CD4-positive, alpha-beta T cell treated with Interleukin-4 for 1 hour (primary cell): ENCODE measurements at regions not wholly inside any gene's neighbourhood (a gene's known extent, or its start where the extent isn't known, plus 50 kb on each side); places are given as distances from the start of the nearest gene placed in this dataset.
A peak's percentile ranks its signal among the peaks of the same experiment; 100 is the strongest.
"Not testable (repeated sequence)": the region's sequence is repeated elsewhere in the genome, so short reads cannot be mapped to it uniquely, and the experiment has no call there.

Source experiments
- DNase-seq, 2 donors: peaks; one replicate each; pipeline ENCODE4 v3.0.0-alpha.2; 2020 to 2022

DNA sequence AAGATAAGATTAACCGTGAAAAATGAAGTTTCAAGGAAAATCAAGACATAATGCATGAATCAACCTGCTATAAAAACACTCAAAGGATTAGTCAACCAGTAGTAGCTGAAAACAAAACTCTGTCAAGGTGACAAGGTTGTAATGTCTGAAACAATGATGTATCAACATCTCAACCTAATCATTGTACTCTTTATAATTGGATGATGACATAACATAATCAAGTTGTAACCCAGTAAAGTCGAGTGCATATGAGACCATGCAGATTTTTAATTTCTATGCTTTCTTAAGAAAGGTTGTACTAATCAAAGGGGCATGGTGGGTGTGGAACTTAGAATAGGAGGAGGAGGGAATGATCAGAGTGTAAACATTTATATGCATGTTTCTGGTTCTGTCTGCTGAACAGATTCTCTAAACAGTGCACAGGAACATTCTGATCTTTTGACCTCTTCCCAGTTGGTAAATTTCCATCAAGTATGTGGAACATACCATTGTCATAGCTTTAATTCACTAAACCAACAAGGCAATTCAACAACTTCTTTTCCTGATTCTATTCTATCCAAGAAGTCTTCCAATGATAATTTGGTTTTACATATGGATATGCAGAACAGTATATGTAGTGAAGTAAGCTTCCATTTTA lies 253.7 kb downstream of the TTC6 start:
- no peak for DNase-seq

- no peak for DNase-seq
Observed at GRCh38 chr14:37851054-37851453, 255.6 kb downstream of the TTC6 start.

DNA sequence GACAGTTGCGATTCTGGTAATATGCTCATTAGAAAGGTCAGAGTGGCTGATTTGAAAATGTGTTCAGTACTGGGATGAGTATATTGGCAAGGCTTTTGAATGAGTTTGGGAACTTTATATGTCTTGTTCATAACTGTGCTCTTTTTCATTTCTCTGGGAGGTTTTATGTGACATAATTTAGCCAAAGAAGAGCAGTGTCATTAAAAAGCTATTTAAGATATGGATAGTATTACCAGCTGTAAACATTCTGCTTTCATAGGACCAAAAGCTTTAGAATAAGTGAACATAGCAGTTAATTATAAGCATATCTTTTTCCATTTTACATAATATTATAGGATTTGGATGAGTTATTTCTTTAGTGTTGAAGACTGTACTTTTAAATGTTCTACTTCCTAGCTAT lies 260.4 kb downstream of the TTC6 start:
- no peak for DNase-seq

DNA sequence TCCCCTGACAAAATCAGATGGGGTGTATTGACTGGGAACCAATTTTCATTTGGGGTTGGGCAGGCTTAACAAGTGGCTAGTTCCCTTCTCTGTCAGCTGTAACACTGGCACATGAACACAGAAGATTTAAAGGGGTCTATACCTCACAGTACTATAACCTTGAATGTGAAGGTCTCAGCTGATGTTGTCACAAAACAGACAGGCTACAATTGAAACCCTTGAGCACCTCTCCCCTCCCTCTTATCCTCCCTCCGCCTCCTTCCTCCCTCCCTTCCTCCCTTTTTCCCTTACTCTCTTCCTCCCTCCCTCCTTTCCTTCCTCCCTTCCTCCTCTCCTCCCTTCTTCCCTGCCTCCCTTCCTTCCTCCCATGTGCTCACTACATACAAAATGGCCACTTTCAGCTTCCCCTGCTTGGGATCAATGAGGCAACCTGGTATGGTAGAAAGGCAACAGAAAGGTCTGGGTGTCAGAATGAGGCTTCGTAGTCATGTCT lies 262.4 kb downstream of the TTC6 start:
- no peak for DNase-seq

DNA sequence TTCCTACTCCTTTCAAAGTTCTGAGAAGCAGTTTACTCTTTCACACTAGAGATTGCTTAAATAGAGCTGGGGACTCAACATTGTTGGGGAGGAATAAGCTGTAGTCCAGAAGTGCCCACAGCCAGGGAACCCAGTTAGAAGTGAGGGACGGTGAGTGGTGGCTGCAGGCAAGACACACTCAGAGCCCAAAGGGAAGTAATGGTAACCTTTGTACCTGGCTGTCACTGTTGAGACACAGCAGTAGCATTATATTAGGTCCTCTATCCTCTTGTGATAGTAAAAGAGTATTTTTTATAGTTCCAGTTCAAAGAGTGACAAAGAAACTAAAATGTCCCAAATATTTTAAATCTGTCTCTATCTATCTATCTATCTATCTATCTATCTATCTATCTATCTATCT lies 263.3 kb downstream of the TTC6 start:
- DNase-seq, result no peak

- no peak for DNase-seq
Observed at GRCh38 chr14:37859177-37859576, 263.7 kb downstream of the TTC6 start.

- DNase-seq, result no peak
Observed at GRCh38 chr14:37862263-37862662, 266.8 kb downstream of the TTC6 start.

GRCh38 chr14:37864128-37864527 lies 268.7 kb downstream of the TTC6 start:
- DNase-seq, result no peak

GRCh38 chr14:37864861-37865718 lies 269.7 kb downstream of the TTC6 start:
- no peak for DNase-seq

- no peak for DNase-seq
Observed at GRCh38 chr14:37865719-37866549, 270.5 kb downstream of the TTC6 start.

- DNase-seq, result no peak
Observed at GRCh38 chr14:37869633-37870032, 274.2 kb downstream of the TTC6 start.

GRCh38 chr14:37870170-37870569 lies 274.7 kb downstream of the TTC6 start:
- no peak for DNase-seq

DNA sequence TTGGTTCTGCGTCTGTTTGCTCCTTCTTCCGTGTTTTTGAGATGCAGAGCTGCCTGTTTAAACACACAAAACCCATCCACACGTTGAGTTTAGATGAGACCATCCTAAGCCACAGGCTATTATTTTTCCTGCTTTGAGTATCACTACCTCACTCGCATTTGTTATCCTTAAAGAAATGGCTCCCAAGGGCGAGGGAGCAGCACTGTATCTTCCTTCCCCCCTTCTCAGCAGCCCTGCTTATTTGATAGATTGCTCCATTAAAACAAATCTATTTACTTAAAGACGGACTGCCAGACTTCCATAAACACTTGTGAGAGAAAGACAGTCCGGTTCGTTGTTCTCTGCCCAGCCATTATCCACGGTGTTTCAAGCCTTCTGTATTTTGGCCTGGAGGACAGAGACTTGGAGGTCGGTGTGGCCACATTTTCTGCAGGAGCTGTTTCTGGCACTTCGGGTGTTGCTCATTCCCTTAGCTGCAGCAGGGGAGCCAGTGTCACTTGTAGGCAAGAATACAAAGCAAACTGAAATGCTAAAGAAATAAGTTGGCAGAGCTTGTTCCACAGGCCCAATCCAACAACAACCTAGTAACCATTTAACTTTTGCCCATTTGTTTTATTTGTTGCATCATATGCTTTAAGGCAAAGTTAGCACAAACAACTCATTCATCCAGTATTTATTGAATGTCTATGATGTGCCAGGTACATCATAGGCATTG lies 275.4 kb downstream of the TTC6 start:
- DNase-seq, result no peak

GRCh38 chr14:37874065-37874428 lies 278.6 kb downstream of the TTC6 start:
- not testable (repeated sequence) for DNase-seq

DNA sequence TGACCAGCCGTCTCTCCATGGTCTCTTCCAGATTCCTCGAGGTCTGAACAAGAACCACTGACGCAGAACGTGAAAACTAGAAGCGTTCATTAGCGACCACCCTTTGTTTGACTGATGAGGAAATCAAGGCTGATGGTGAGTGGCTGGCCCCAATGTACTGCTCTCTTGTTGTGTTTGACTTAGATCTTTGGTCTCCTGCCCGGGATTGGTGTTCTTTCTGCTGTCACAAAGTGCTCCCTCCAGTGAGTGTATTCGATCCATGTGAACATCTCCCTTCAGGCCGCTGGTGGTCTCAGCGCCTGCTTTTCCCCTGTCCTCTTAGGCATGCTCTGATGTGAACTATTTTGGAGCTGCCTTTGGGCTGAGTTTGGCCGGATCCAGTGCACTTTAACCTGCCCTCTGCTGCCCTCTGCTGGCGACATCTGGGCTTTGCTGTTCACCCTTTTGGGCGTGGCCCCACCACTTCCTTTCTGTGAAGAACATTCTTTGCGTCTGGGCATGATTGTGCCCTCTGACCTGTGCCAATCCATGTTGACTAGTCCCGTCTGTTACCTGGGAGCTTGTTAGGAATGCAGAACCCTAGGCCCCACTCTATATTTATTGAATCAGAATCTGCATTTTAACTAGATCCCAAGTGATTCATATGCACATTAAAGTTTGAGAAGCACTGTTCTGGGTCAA lies 279.1 kb downstream of the TTC6 start:
- DNase-seq, result peak; percentile 55 to 77

- DNase-seq, result no peak
Observed at GRCh38 chr14:37888234-37888633, 292.8 kb downstream of the TTC6 start.

- DNase-seq, result no peak
Observed at GRCh38 chr14:37889087-37889486, 293.7 kb downstream of the TTC6 start.

DNA sequence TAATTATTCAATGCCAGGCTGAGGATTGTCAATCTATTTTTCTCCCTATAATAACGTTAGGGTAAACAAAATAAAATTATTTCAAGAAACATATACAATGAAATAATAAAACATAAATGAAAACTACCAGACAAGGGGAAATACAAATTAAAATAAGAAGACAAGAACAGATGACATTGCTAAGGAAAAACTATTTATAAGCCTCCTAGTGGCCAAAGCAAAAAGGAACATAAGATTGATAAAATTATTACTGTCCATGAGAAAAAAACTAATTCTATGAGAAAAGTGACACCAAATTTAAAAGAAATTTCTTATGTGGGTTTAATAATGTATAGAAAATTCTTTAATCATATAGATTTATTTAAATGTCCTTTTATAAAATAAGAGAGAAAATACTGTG lies 294.7 kb downstream of the TTC6 start:
- DNase-seq, result no peak

- not testable (repeated sequence) for DNase-seq
Observed at GRCh38 chr14:37891500-37891899, 296.1 kb downstream of the TTC6 start.

DNA sequence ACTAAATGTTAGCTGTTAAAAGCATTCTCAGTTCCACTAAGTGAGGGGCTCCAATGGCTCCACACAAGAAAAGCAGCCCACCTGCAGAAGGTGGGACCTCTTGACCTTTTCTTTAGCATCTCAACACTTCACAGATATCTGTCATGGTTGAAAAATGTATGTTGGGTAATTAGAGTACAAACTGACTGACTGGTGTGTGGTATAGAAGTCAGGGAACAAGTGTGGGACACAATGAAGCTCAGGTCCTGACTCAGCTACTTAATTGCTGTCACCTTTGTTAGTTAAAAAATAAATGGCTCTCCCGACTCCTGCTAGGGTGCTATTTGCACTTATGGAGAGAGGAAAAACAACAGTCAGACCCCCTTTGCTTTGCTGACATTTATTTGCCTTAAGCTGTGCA lies 299.0 kb downstream of the TTC6 start:
- DNase-seq, result no peak

DNA sequence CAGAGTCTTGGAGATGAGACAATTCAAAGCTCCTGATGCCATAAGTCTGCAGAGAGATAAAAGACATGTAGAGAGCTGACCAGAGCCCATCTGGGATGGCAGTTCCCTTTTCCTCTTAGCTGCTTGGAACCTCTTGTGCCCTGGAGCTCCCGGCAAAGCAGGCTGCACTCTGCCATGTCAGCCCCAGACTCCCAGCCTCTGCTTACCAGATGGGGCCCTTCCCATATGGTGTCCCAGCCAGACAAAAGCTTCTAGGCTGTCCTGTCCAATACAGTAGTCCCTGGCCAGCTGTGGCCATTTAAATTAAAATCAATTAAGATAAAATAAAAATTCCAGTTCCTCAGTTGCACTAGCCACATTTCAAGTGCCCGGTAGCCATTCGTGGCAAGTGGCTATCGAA lies 303.9 kb downstream of the TTC6 start:
- DNase-seq, result no peak

- no peak for DNase-seq
Observed at GRCh38 chr14:37900561-37900960, 305.1 kb downstream of the TTC6 start.
